Panc1 (cell line): ENCODE measurements at regions not wholly inside any gene's neighbourhood (a gene's known extent, or its start where the extent isn't known, plus 50 kb on each side); places are given as distances from the start of the nearest gene placed in this dataset.

ENCODE experiments used
- ATAC-seq: fragments of 200-7000 bp; cut with Tn5 transposase; 2 replicates; pipeline ENCODE4 v1.9.1; 2020; ENCODE audit warnings: mild to moderate bottlenecking, moderate library complexity
- BruUV-seq: library from RNA; stranded (reverse); fragments of 400-500 nt; replicated peaks from 2 replicates; lab custom pipeline; 2021; lab: Mats Ljungman, UMichigan
- CTCF ChIA-PET: fragments of 300-600 bp; sonication (Branson Sonifier 250); formaldehyde crosslinking; loops from one replicate; lab custom pipeline; 2022; ENCODE audit warnings: antibody characterized with exemption; lab: Charles Lee
- POLR2A ChIA-PET: fragments of 300-600 bp; sonication (Branson Sonifier 250); formaldehyde crosslinking; loops from one replicate; lab custom pipeline; 2022; ENCODE audit warnings: antibody characterized with exemption; lab: Charles Lee
- DNase-seq: peaks from one replicate; pipeline ENCODE4 v3.0.0-alpha.2; 2010; ENCODE audit warnings: low read depth, low spot score
- H3K27ac ChIP-seq: 2 replicates; pipeline ENCODE4 v1.5.1; 2011; ENCODE audit warnings: mild to moderate bottlenecking, low read length, inconsistent platforms
- H3K27me3 ChIP-seq: fragments of 200-500 bp; sonication (Bioruptor generic); 2 replicates; pipeline ENCODE4 v1.6.0; 2014; ENCODE audit warnings: low read length, inconsistent platforms; ENCODE audit not compliant: control insufficient read depth, insufficient read depth
- H3K36me3 ChIP-seq: fragments of 200-500 bp; sonication (Bioruptor generic); 2 replicates; pipeline ENCODE4 v1.5.1; 2014; ENCODE audit warnings: inconsistent platforms, mild to moderate bottlenecking, low read length, moderate library complexity; ENCODE audit not compliant: control insufficient read depth, insufficient read depth
- H3K4me1 ChIP-seq: 2 replicates; pipeline ENCODE4 v1.5.1; 2011; ENCODE audit warnings: inconsistent platforms, mild to moderate bottlenecking, low read length, moderate library complexity; ENCODE audit not compliant: control insufficient read depth, insufficient read depth
- H3K4me3 ChIP-seq, 2 experiments: 2 replicates each; pipeline ENCODE4 v1.5.1; 2011 to 2012; ENCODE audit warnings: low read depth in 2 of 2, low read length in 2 of 2, mild to moderate bottlenecking in 2 of 2, inconsistent platforms in 1 of 2, moderate library complexity in 1 of 2
- H3K9me3 ChIP-seq: fragments of 200-500 bp; sonication (Bioruptor generic); 2 replicates; pipeline ENCODE4 v1.5.1; 2014; ENCODE audit warnings: low read depth, mild to moderate bottlenecking, inconsistent platforms, low read length, moderate library complexity; ENCODE audit not compliant: control insufficient read depth, insufficient read depth
- CTCF ChIP-seq: fragments of 450-650 bp; IDR thresholded peaks from 2 replicates; pipeline ENCODE4 v1.5.1; 2017; ENCODE audit warnings: mild to moderate bottlenecking
- POLR2AphosphoS5 ChIP-seq: IDR thresholded peaks from 2 replicates; pipeline ENCODE4 v1.6.1; 2012; ENCODE audit warnings: mild to moderate bottlenecking, low read depth, low read length, moderate library complexity
- REST ChIP-seq, 2 experiments: IDR thresholded peaks; 2 replicates each; pipeline ENCODE4 v1.6.1; 2011 to 2012; ENCODE audit warnings: low read depth in 2 of 2, control low read depth in 1 of 2, low read length in 1 of 2, mild to moderate bottlenecking in 1 of 2, moderate library complexity in 1 of 2; ENCODE audit not compliant: insufficient read depth in 1 of 2
- SIN3A ChIP-seq: IDR thresholded peaks from 2 replicates; pipeline ENCODE4 v1.6.1; 2012; ENCODE audit warnings: low read depth, mild to moderate bottlenecking, low read length, moderate library complexity, borderline replicate concordance; ENCODE audit not compliant: insufficient read depth
- TCF7L2 ChIP-seq: IDR thresholded peaks from 2 replicates; pipeline ENCODE4 v1.6.1; 2011; ENCODE audit warnings: mild to moderate bottlenecking, low read depth, low read length, inconsistent platforms
- in situ Hi-C: cut with HindIII; loops from 2 replicates; pipeline ENCODE4 v1.10.0; 2016; ENCODE audit warnings: low sequenced_read_pairs, low pct_unique_long_range_greater_than_20kb
- intact Hi-C: fragments of 100-400 bp; cut with micrococcal nuclease; formaldehyde crosslinking; loops from one replicate; pipeline ENCODE4 v1.10.0; 2022; ENCODE audit not compliant: unreplicated experiment

DNA sequence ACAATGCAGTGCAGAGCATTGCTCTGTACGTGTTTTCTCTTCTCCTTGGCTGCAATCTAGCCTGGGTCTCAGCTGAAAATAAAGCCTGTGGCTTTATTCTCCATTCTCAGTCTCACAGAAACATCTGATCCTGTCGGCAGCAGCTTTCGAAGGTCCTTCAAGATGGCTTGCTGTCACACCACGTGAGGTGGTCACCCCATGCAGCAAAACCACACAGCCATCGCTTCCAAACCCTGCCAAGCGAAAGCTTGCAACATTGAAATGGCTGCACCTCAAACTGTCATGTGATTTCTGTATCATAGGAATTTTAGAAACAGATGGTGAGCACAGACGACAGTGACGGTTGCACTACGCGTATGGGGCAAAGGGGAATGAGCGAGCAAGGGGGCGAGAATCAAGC lies 98.5 kb upstream of the SMARCA2 start:
- in situ Hi-C loops = no loop called here
- H3K4me3 ChIP-seq = peak overlapping the region in 1 of 2 experiments; percentile 33; a peak in 2 of 4 replicates
- CTCF ChIA-PET = no interaction called here

GRCh38 chr9:1917396-1917935 lies 97.7 kb upstream of the SMARCA2 start:
- H3K27me3 ChIP-seq = no peaks in the 10 kb centered on the region
- ChIA-PET CTCF (no interaction called here), POLR2A (no interaction called here)
- TF ChIP-seq POLR2AphosphoS5 = no peak
- TF ChIP-seq REST (IDR thresholded peaks at IDR 0.05; ENCODE audit: insufficient read depth in 1 of 2, low read depth in 2 of 2, low read length in 1 of 2) = no peak
- TF ChIP-seq TCF7L2 = no peak
- no peak for TF ChIP-seq SIN3A
- TF ChIP-seq CTCF = no peak
- no peak for ATAC-seq
- no peak overlapping the region for H3K4me3 ChIP-seq
- no peaks in the 10 kb centered on the region for H3K36me3 ChIP-seq
- intact Hi-C loops = no loop called here
- BruUV-seq = no TSS peak
- no peak for DNase-seq
- no peaks in the 10 kb centered on the region for H3K9me3 ChIP-seq
- no peaks in the 10 kb centered on the region for H3K4me1 ChIP-seq
- no peak overlapping the region for H3K27ac ChIP-seq
- in situ Hi-C loops = no loop called here

More for the DNA sequence above, 98.5 kb upstream of the SMARCA2 start:
- ATAC-seq (no peak), DNase-seq (no peak)
- no peak overlapping the region for H3K27ac ChIP-seq
- H3K36me3 ChIP-seq = no peaks in the 10 kb centered on the region
- no TSS peak for BruUV-seq
- no peaks in the 10 kb centered on the region for H3K27me3 ChIP-seq
- H3K4me1 ChIP-seq = no peaks in the 10 kb centered on the region
- TF ChIP-seq TCF7L2 = no peak
- TF ChIP-seq CTCF = no peak
- TF ChIP-seq REST (IDR thresholded peaks at IDR 0.05; ENCODE audit: insufficient read depth in 1 of 2, low read depth in 2 of 2, low read length in 1 of 2) = no peak
- no peak for TF ChIP-seq SIN3A
- no peak for TF ChIP-seq POLR2AphosphoS5
- POLR2A ChIA-PET = interaction anchor here (0.6 kb wide), 1 partner anchor 1057 kb away, joined by 3 read pairs; no protein-coding TSS in a partner anchor
- H3K9me3 ChIP-seq = no peaks in the 10 kb centered on the region
- intact Hi-C loops = no loop called here
